ENCODE measurements at regions not wholly inside any gene's neighbourhood (a gene's known extent, or its start where the extent isn't known, plus 50 kb on each side); places are given as distances from the start of the nearest gene placed in this dataset.

DNA sequence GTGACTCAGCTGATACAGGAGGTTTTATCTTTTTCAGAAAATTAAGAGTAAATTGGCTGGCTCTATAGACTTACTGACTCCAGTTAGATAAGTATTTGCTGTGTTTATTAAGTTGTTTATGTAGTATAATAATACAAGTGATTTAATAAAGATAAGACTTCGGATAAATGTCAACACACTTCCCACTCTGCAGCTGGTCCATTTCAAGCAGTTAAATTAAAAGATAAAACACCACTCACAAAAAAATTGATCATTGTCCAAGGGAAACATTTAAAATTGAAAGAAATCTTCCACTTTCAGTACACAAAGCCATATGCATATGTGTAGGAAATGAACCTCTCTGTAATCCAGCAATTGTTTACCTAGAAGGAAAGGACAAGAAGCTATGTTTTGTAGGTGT lies 106.1 kb upstream of the SP8 start:
- TF ChIP-seq ZFP69B (tag by site-specific recombination; IDR thresholded peaks at IDR 0.05) (no peak), ZNF10 (tag by site-specific recombination; IDR thresholded peaks at IDR 0.05) (no peak), ZNF521 (tag by site-specific recombination; IDR thresholded peaks at IDR 0.05) (no peak), ZNF548 (tag by site-specific recombination; IDR thresholded peaks at IDR 0.05) (no peak)
- TF ChIP-seq, protein P1, sequence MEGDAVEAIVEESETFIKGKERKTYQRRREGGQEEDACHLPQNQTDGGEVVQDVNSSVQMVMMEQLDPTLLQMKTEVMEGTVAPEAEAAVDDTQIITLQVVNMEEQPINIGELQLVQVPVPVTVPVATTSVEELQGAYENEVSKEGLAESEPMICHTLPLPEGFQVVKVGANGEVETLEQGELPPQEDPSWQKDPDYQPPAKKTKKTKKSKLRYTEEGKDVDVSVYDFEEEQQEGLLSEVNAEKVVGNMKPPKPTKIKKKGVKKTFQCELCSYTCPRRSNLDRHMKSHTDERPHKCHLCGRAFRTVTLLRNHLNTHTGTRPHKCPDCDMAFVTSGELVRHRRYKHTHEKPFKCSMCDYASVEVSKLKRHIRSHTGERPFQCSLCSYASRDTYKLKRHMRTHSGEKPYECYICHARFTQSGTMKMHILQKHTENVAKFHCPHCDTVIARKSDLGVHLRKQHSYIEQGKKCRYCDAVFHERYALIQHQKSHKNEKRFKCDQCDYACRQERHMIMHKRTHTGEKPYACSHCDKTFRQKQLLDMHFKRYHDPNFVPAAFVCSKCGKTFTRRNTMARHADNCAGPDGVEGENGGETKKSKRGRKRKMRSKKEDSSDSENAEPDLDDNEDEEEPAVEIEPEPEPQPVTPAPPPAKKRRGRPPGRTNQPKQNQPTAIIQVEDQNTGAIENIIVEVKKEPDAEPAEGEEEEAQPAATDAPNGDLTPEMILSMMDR (tag by site-specific recombination; IDR thresholded peaks at IDR 0.05) = no peak
- TF ChIP-seq, protein P2, sequence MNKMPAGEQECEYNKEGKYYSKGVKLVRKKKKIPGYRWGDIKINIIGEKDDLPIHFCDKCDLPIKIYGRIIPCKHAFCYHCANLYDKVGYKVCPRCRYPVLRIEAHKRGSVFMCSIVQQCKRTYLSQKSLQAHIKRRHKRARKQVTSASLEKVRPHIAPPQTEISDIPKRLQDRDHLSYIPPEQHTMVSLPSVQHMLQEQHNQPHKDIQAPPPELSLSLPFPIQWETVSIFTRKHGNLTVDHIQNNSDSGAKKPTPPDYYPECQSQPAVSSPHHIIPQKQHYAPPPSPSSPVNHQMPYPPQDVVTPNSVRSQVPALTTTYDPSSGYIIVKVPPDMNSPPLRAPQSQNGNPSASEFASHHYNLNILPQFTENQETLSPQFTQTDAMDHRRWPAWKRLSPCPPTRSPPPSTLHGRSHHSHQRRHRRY (tag by site-specific recombination; IDR thresholded peaks at IDR 0.05) = no peak
- TF ChIP-seq, protein P3, sequence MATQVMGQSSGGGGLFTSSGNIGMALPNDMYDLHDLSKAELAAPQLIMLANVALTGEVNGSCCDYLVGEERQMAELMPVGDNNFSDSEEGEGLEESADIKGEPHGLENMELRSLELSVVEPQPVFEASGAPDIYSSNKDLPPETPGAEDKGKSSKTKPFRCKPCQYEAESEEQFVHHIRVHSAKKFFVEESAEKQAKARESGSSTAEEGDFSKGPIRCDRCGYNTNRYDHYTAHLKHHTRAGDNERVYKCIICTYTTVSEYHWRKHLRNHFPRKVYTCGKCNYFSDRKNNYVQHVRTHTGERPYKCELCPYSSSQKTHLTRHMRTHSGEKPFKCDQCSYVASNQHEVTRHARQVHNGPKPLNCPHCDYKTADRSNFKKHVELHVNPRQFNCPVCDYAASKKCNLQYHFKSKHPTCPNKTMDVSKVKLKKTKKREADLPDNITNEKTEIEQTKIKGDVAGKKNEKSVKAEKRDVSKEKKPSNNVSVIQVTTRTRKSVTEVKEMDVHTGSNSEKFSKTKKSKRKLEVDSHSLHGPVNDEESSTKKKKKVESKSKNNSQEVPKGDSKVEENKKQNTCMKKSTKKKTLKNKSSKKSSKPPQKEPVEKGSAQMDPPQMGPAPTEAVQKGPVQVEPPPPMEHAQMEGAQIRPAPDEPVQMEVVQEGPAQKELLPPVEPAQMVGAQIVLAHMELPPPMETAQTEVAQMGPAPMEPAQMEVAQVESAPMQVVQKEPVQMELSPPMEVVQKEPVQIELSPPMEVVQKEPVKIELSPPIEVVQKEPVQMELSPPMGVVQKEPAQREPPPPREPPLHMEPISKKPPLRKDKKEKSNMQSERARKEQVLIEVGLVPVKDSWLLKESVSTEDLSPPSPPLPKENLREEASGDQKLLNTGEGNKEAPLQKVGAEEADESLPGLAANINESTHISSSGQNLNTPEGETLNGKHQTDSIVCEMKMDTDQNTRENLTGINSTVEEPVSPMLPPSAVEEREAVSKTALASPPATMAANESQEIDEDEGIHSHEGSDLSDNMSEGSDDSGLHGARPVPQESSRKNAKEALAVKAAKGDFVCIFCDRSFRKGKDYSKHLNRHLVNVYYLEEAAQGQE (tag by site-specific recombination; IDR thresholded peaks at IDR 0.05) = no peak
- TF ChIP-seq, protein P4, sequence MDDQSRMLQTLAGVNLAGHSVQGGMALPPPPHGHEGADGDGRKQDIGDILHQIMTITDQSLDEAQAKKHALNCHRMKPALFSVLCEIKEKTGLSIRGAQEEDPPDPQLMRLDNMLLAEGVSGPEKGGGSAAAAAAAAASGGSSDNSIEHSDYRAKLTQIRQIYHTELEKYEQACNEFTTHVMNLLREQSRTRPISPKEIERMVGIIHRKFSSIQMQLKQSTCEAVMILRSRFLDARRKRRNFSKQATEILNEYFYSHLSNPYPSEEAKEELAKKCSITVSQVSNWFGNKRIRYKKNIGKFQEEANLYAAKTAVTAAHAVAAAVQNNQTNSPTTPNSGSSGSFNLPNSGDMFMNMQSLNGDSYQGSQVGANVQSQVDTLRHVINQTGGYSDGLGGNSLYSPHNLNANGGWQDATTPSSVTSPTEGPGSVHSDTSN (CRISPR knock-in tag; IDR thresholded peaks at IDR 0.05) = no peak
- TF ChIP-seq, protein P5, sequence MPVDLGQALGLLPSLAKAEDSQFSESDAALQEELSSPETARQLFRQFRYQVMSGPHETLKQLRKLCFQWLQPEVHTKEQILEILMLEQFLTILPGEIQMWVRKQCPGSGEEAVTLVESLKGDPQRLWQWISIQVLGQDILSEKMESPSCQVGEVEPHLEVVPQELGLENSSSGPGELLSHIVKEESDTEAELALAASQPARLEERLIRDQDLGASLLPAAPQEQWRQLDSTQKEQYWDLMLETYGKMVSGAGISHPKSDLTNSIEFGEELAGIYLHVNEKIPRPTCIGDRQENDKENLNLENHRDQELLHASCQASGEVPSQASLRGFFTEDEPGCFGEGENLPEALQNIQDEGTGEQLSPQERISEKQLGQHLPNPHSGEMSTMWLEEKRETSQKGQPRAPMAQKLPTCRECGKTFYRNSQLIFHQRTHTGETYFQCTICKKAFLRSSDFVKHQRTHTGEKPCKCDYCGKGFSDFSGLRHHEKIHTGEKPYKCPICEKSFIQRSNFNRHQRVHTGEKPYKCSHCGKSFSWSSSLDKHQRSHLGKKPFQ (tag by site-specific recombination; IDR thresholded peaks at IDR 0.05) = no peak

All from HEK293 (cell line).